T-helper 2 cell treated with Interferon-gamma antibody and Interleukin-4, amounts not matched to agents 5 μg/mL and 100 μg/mL, for 36 hours (primary cell): ENCODE measurements at regions not wholly inside any gene's neighbourhood (a gene's known extent, or its start where the extent isn't known, plus 50 kb on each side); places are given as distances from the start of the nearest gene placed in this dataset.
"Not testable (repeated sequence)": the region's sequence is repeated elsewhere in the genome, so short reads cannot be mapped to it uniquely, and the experiment has no call there.

ENCODE experiments used
- DNase-seq: peaks from one replicate; pipeline ENCODE4 v3.0.0; 2021; ENCODE audit warnings: low spot score
- H3K27ac Mint-ChIP-seq: one replicate; pipeline ENCODE4 v1.8.0; 2021; ENCODE audit warnings: mild to moderate bottlenecking, mixed read lengths
- H3K27me3 Mint-ChIP-seq: one replicate; pipeline ENCODE4 v1.8.0; 2021; ENCODE audit warnings: low read depth, mixed read lengths
- H3K36me3 Mint-ChIP-seq: one replicate; pipeline ENCODE4 v1.8.0; 2021; ENCODE audit warnings: low read depth, mixed read lengths
- H3K4me1 Mint-ChIP-seq: one replicate; pipeline ENCODE4 v1.8.0; 2021; ENCODE audit warnings: low read depth, mixed read lengths
- H3K4me3 Mint-ChIP-seq: one replicate; pipeline ENCODE4 v1.8.0; 2022; ENCODE audit warnings: mild to moderate bottlenecking, moderate library complexity, mixed read lengths
- H3K9me3 Mint-ChIP-seq: one replicate; pipeline ENCODE4 v1.8.0; 2021; ENCODE audit warnings: mixed read lengths

DNA sequence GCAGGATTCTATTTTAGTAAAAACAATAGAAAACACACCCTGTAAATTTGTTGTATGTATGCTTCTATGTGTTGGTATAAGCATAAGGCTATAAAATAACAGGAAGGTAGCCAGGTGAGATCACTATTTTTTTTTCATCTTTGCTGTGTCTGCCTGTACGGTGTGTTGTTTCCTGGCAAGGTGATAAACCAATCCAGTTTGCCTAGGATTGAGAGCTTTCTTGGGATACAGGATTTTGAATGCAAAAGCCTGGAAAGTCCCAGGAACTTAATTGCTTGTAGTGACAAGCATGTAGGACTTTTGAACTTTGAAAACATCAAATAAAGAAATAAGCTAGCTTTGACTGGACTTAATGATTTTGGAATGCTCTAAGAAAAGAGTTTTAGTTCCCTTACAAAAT is 83.3 kb upstream of the RORB start:
- H3K27me3 Mint-ChIP-seq: no peaks in the 10 kb centered on the region

GRCh38 chr9:74414325-74414724 is 82.8 kb upstream of the RORB start:
- DNase-seq: no peak
- Mint-ChIP-seq H3K27ac (no peak overlapping the region), H3K9me3 (peaks cover 4% of the 10 kb centered on the region), H3K36me3 (no peaks in the 10 kb centered on the region), H3K27me3 (no peaks in the 10 kb centered on the region), H3K4me3 (no peak overlapping the region), H3K4me1 (no peaks in the 10 kb centered on the region)

More for the DNA sequence above, 83.3 kb upstream of the RORB start:
- no peak overlapping the region for H3K4me3 Mint-ChIP-seq
- no peaks in the 10 kb centered on the region for H3K36me3 Mint-ChIP-seq
- peaks cover 4% of the 10 kb centered on the region for H3K9me3 Mint-ChIP-seq
- H3K27ac Mint-ChIP-seq: no peak overlapping the region
- no peaks in the 10 kb centered on the region for H3K4me1 Mint-ChIP-seq
- DNase-seq: no peak

DNA sequence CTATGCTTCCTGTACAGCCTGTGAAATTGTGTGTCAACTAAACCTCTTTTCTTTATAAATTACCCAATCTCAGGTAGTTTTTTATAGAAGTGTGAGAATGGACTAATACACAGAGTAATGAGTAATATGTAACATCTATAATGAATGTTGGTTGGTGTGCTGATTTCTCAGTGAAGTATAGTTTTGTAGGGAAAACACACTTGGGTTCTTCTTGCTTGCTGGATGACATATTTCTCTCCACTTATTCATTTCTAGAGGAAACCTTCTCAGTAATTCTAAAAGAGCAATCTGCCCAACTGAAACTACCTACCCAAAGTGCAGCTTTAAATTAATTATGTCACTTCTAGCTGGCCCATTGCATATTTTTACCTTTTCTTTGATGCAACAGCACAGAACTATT is 81.1 kb upstream of the RORB start:
- Mint-ChIP-seq H3K36me3 (no peaks in the 10 kb centered on the region), H3K27ac (no peak overlapping the region), H3K9me3 (peaks cover 4% of the 10 kb centered on the region)

DNA sequence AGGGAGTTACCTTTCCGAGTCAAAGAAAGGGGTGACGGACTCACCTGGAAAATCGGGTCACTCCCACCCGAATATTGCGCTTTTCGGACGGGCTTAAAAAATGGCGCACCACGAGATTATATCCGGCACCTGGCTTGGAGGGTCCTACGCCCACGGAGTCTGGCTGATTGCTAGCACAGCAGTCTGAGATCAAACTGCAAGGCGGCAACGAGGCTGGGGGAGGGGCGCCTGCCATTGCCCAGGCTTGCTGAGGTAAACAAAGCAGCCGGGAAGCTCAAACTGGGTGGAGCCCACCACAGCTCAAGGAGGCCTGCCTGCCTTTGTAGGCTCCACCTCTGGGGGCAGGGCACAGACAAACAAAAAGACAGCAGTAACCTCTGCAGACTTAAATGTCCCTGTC is 72.6 kb upstream of the RORB start:
- H3K27me3 Mint-ChIP-seq, H3K36me3 Mint-ChIP-seq, H3K9me3 Mint-ChIP-seq, DNase-seq, H3K4me3 Mint-ChIP-seq, H3K27ac Mint-ChIP-seq, H3K4me1 Mint-ChIP-seq: not testable (repeated sequence)

More for the DNA sequence above, 81.1 kb upstream of the RORB start:
- Mint-ChIP-seq H3K4me1 (no peaks in the 10 kb centered on the region), H3K4me3 (no peak overlapping the region), H3K27me3 (no peaks in the 10 kb centered on the region)
- DNase-seq: no peak

- Mint-ChIP-seq H3K27ac (no peak overlapping the region), H3K27me3 (no peaks in the 10 kb centered on the region), H3K36me3 (no peaks in the 10 kb centered on the region), H3K9me3 (no peaks in the 10 kb centered on the region), H3K4me3 (no peak overlapping the region), H3K4me1 (no peaks in the 10 kb centered on the region)
- no peak for DNase-seq
Measured at GRCh38 chr9:74431467-74431866, 65.7 kb upstream of the RORB start.

DNA sequence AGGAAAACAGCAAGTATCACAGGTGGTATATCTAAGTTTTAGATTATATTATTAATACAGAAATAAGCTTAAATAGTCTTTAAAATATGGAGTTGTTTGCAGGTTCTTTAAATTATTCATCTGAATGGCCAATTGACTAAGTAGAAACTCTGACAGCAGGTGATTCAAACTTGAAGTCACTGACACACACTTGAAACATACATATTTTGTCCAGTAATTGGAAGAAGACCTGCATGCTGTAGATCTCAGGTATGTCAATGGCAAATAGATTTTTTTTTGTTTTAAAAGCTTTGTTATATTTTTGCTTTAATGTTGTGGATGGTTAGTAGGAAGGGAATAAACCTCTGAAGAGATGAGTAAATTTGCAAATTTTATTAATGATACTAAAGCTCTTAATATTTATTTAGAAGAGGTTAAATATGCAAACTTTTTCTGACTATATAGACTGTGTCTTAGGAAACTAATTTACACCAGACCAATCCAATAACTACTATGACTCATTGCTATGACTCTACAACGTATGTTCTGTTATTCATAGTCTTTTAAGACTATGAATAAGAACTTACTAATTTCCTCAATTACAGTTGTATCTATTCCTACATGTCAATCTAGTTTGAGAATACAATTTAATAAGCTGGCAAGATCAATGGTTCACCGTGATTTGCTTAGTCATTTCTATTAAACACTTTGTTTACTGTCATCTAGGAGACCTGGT is 53.9 kb upstream of the RORB start:
- DNase-seq: no peak
- no peaks in the 10 kb centered on the region for H3K36me3 Mint-ChIP-seq
- H3K9me3 Mint-ChIP-seq: no peaks in the 10 kb centered on the region
- H3K27me3 Mint-ChIP-seq: no peaks in the 10 kb centered on the region
- H3K4me1 Mint-ChIP-seq: no peaks in the 10 kb centered on the region
- no peak overlapping the region for H3K27ac Mint-ChIP-seq
- no peak overlapping the region for H3K4me3 Mint-ChIP-seq

GRCh38 chr9:74444369-74444768 is 52.8 kb upstream of the RORB start:
- DNase-seq: no peak
- H3K9me3 Mint-ChIP-seq: no peaks in the 10 kb centered on the region
- no peak overlapping the region for H3K27ac Mint-ChIP-seq
- no peak overlapping the region for H3K4me3 Mint-ChIP-seq
- H3K27me3 Mint-ChIP-seq: no peaks in the 10 kb centered on the region
- H3K36me3 Mint-ChIP-seq: no peaks in the 10 kb centered on the region
- H3K4me1 Mint-ChIP-seq: no peaks in the 10 kb centered on the region
